Endodermal cell (in vitro differentiated cells): ENCODE measurements at regions not wholly inside any gene's neighbourhood (a gene's known extent, or its start where the extent isn't known, plus 50 kb on each side); places are given as distances from the start of the nearest gene placed in this dataset.

ENCODE experiments used
- DNase-seq: peaks from one replicate; pipeline ENCODE4 v3.0.0-alpha.2; 2017
- H3K27ac ChIP-seq: 2 replicates; pipeline ENCODE4 v1.5.1; 2013; ENCODE audit warnings: mild to moderate bottlenecking, low read depth, low read length, moderate library complexity
- H3K27me3 ChIP-seq: 2 replicates; pipeline ENCODE4 v1.6.1; 2013; ENCODE audit warnings: mild to moderate bottlenecking, low read length, moderate library complexity; ENCODE audit not compliant: insufficient read depth, control insufficient read depth, poor library complexity, severe bottlenecking
- H3K36me3 ChIP-seq: 2 replicates; pipeline ENCODE4 v1.7.0; 2013; ENCODE audit warnings: mild to moderate bottlenecking, low read length, moderate library complexity; ENCODE audit not compliant: control insufficient read depth, insufficient read depth
- H3K4me1 ChIP-seq: one replicate; pipeline ENCODE4 v1.7.0; 2013; ENCODE audit warnings: low read length; ENCODE audit not compliant: control insufficient read depth, insufficient read depth
- H3K4me3 ChIP-seq: 2 replicates; pipeline ENCODE4 v1.5.1; 2013; ENCODE audit warnings: mild to moderate bottlenecking, low read length, moderate library complexity
- H3K9ac ChIP-seq: 2 replicates; pipeline ENCODE4 v1.6.1; 2013; ENCODE audit warnings: mild to moderate bottlenecking, low read length, moderate library complexity; ENCODE audit not compliant: poor library complexity, severe bottlenecking; ENCODE audit errors: extremely low read depth
- H3K9me3 ChIP-seq: 2 replicates; pipeline ENCODE4 v1.6.1; 2013; ENCODE audit warnings: mild to moderate bottlenecking, low read length, moderate library complexity; ENCODE audit not compliant: control insufficient read depth
- H3K27ac Mint-ChIP-seq: 2 replicates; pipeline ENCODE4 v1.8.0; 2020; ENCODE audit warnings: mixed read lengths
- H3K27me3 Mint-ChIP-seq: 2 replicates; pipeline ENCODE4 v1.8.0; 2021; ENCODE audit warnings: mild to moderate bottlenecking, mixed read lengths; ENCODE audit not compliant: insufficient read depth
- H3K36me3 Mint-ChIP-seq: 2 replicates; pipeline ENCODE4 v1.8.0; 2020; ENCODE audit warnings: low read depth, mixed read lengths
- H3K4me1 Mint-ChIP-seq: 2 replicates; pipeline ENCODE4 v1.8.0; 2020; ENCODE audit warnings: mixed read lengths
- H3K4me3 Mint-ChIP-seq: 2 replicates; pipeline ENCODE4 v1.8.0; 2020; ENCODE audit warnings: mild to moderate bottlenecking, moderate library complexity, mixed read lengths
- H3K9me3 Mint-ChIP-seq: 2 replicates; pipeline ENCODE4 v1.8.0; 2020; ENCODE audit warnings: mild to moderate bottlenecking, mixed read lengths
- CTCF ChIP-seq: fragments of 200-600 bp; sonication (generic); conservative IDR thresholded peaks from 2 replicates; pipeline ENCODE4 v1.5.0; 2021; ENCODE audit warnings: antibody characterized with exemption, mild to moderate bottlenecking
- WGBS, 2 experiments: methylation state at CpG; one replicate each; pipeline versions ENCODE4 v1.1.5 to v1.1.7; 2013; ENCODE audit warnings: missing lambda C conversion rate in 2 of 2, mixed read lengths in 1 of 2; ENCODE audit not compliant: insufficient coverage in 1 of 2, insufficient read length in 1 of 2; 5-methylcytosine and 5-hydroxymethylcytosine counted together

GRCh38 chr2:16264931-16265540, 324.7 kb downstream of the MYCN start:
- WGBS, 2 experiments, result 97 to 100% methylated on average over 1 to 4 of the region's 4 CpGs
- Histone ChIP-seq H3K36me3 (no peaks in the 10 kb centered on the region), H3K9me3 (peaks cover 5% of the 10 kb centered on the region), H3K4me1 (no peaks in the 10 kb centered on the region), H3K27me3 (no peaks in the 10 kb centered on the region), H3K9ac (no peak overlapping the region), H3K4me3 (no peak overlapping the region), H3K27ac (no peak overlapping the region)
- Mint-ChIP-seq H3K36me3 (no peaks in the 10 kb centered on the region), H3K27me3 (peaks cover 4% of the 10 kb centered on the region), H3K4me1 (peaks cover 22% of the 10 kb centered on the region), H3K9me3 (peaks cover 3% of the 10 kb centered on the region), H3K4me3 (no peak overlapping the region), H3K27ac (no peak overlapping the region)
- DNase-seq, result peak; percentile 26
- no peak for TF ChIP-seq CTCF

- Mint-ChIP-seq H3K36me3 (no peaks in the 10 kb centered on the region), H3K4me3 (no peak overlapping the region), H3K4me1 (peaks cover 27% of the 10 kb centered on the region), H3K27me3 (peaks cover 4% of the 10 kb centered on the region), H3K9me3 (peaks cover 3% of the 10 kb centered on the region), H3K27ac (no peak overlapping the region)
- Histone ChIP-seq H3K27ac (no peak overlapping the region), H3K4me3 (no peak overlapping the region), H3K4me1 (peaks cover 4% of the 10 kb centered on the region), H3K27me3 (no peaks in the 10 kb centered on the region), H3K9me3 (peaks cover 5% of the 10 kb centered on the region), H3K9ac (no peak overlapping the region), H3K36me3 (no peaks in the 10 kb centered on the region)
- no peak for TF ChIP-seq CTCF
- DNase-seq, result no peak
- WGBS, 2 experiments, result 91 to 100% methylated on average over 3 to 4 of the region's 4 CpGs
Observed at GRCh38 chr2:16264491-16264890, 324.1 kb downstream of the MYCN start.

- H3K9me3 Mint-ChIP-seq, result peaks cover 3% of the 10 kb centered on the region
- no peak overlapping the region for H3K4me3 Mint-ChIP-seq
- peaks cover 4% of the 10 kb centered on the region for H3K27me3 Mint-ChIP-seq
- Histone ChIP-seq H3K4me3 (no peak overlapping the region), H3K27ac (no peak overlapping the region), H3K4me1 (peaks cover 5% of the 10 kb centered on the region), H3K27me3 (no peaks in the 10 kb centered on the region), H3K9me3 (peaks cover 5% of the 10 kb centered on the region), H3K36me3 (no peaks in the 10 kb centered on the region), H3K9ac (no peak overlapping the region)
- no peak overlapping the region for H3K27ac Mint-ChIP-seq
- DNase-seq, result peak; percentile 23
- WGBS, 2 experiments, result 95% methylated on average over 11 to 13 of the region's 14 CpGs
- H3K4me1 Mint-ChIP-seq, result peaks cover 33% of the 10 kb centered on the region
- no peaks in the 10 kb centered on the region for H3K36me3 Mint-ChIP-seq
- TF ChIP-seq CTCF, result no peak
Observed at GRCh38 chr2:16263241-16263890, 323.0 kb downstream of the MYCN start.
